Retinal pigment epithelial cell (primary cell): ENCODE measurements at regions not wholly inside any gene's neighbourhood (a gene's known extent, or its start where the extent isn't known, plus 50 kb on each side); places are given as distances from the start of the nearest gene placed in this dataset.

Experiments
- DNase-seq: peaks from one replicate; pipeline ENCODE4 v3.0.0-alpha.2; 2010; ENCODE audit warnings: low read depth
- H3K4me3 ChIP-seq: 2 replicates; pipeline ENCODE4 v1.5.1; 2011; ENCODE audit warnings: mild to moderate bottlenecking, low read length, control low read depth, moderate library complexity
- TF ChIP-seq, protein P1 (sequence below): conservative IDR thresholded peaks from 2 replicates; pipeline ENCODE4 v1.5.1; 2011; ENCODE audit warnings: low read depth, low read length, control low read depth, inconsistent platforms

- no peak for DNase-seq
- TF ChIP-seq, protein P1, sequence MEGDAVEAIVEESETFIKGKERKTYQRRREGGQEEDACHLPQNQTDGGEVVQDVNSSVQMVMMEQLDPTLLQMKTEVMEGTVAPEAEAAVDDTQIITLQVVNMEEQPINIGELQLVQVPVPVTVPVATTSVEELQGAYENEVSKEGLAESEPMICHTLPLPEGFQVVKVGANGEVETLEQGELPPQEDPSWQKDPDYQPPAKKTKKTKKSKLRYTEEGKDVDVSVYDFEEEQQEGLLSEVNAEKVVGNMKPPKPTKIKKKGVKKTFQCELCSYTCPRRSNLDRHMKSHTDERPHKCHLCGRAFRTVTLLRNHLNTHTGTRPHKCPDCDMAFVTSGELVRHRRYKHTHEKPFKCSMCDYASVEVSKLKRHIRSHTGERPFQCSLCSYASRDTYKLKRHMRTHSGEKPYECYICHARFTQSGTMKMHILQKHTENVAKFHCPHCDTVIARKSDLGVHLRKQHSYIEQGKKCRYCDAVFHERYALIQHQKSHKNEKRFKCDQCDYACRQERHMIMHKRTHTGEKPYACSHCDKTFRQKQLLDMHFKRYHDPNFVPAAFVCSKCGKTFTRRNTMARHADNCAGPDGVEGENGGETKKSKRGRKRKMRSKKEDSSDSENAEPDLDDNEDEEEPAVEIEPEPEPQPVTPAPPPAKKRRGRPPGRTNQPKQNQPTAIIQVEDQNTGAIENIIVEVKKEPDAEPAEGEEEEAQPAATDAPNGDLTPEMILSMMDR = no peak
- no peak overlapping the region for H3K4me3 ChIP-seq
Measured at GRCh38 chr11:82636615-82637014, 97.0 kb downstream of the FAM181B start.

DNA sequence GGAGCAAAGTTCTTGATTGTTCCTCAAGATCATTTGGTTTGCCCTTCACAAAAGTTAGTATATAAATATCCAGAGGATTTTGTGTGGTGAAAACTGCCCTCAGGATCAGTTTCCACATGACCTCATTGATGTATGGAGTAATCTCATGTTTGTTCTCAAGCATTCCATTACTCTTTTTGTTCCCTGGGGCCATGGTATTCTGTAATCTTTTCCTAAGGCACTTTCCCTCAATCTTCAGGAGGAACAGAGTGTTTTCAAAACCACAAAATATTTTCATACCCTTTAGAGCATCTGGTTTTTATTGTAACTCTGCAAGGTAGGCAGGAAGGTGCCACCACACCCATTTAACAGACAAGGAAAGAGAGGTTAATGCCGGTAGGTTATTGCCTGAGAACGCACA lies 99.6 kb downstream of the FAM181B start:
- TF ChIP-seq, protein P1 = no peak
- no peak overlapping the region for H3K4me3 ChIP-seq
- no peak for DNase-seq

DNA sequence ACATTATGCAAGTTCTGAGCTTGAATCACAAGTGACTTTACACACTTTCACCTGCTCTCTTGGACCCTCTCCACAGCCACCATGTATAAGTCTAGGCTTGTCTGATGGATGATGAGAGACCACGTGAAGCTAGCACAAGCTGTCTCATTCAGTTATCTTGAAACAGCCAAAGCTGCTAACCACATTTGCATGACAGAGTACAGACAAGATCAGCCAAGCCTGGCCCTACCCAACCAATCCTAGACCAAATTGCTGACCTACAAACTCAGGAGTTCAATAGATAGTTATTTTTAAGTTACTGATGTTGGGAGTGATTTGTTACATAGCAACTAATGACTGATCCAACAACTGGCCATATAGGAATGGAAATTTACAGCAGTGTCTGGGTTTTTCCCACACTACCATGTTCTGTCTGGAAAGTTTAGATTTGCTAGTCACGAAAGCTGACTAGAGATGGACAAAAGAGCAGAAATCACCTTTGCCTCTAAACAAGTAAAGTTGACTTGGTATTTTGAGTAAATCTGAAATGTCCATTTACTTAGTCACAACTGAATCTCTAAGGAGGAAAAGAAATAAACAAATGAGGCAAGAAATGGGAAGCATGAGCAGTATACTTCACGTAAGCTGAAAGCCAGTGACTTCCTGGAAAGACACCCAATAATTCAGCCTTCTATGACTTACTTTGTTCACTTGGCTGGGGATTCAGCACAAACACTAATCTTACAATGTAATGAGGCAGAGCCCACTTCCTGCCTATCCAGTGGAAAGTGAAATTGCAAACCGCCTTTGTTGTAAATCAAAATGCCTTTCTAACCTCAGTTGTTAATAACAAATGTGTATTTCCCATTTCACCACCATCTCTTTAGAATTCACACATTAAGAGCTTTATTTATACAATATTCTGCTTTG lies 101.7 kb downstream of the FAM181B start:
- no peak overlapping the region for H3K4me3 ChIP-seq
- no peak for DNase-seq
- TF ChIP-seq, protein P1 = no peak

DNA sequence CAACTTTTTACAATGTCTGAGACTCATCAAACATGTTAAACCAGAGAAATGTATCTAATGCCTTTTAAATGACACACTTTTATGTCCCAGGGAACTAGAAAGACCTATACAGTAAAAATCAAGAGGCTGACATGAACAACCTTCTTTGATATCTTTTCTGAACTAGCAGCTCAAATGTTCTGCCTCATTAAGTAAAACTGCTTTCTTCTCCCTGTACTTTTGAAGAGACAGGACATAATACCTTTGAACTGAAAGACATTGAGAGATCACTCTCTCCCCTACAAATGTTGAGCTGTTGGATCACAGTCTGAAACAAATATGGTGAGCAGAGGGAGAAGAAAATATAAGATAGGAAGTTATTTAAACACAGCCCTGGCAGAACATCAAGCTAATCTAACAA lies 123.0 kb downstream of the FAM181B start:
- no peak overlapping the region for H3K4me3 ChIP-seq
- TF ChIP-seq, protein P1 = no peak
- DNase-seq = no peak

GRCh38 chr11:82606738-82607137 lies 126.9 kb downstream of the FAM181B start:
- DNase-seq = no peak
- TF ChIP-seq, protein P1 = no peak
- H3K4me3 ChIP-seq = no peak overlapping the region

DNA sequence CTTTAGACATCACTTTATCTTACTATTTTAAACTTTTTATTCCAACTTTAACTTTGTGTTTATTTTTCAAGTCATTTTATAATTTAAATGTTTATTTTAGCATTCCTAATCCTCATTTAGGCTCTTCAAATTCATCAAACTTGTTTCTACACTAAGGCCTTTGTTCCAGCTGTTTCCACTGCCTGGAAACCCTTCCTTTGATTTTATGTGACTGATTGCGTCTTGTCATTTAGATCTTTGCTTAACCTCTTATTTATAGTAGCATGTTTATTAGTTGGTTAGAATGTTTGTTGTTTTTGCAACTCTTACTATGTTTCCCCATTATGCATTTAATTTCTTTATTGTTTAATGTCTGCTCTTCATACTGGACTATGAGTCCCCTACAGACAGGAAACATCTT lies 132.0 kb downstream of the FAM181B start:
- H3K4me3 ChIP-seq = no peak overlapping the region
- TF ChIP-seq, protein P1 = no peak
- no peak for DNase-seq

DNA sequence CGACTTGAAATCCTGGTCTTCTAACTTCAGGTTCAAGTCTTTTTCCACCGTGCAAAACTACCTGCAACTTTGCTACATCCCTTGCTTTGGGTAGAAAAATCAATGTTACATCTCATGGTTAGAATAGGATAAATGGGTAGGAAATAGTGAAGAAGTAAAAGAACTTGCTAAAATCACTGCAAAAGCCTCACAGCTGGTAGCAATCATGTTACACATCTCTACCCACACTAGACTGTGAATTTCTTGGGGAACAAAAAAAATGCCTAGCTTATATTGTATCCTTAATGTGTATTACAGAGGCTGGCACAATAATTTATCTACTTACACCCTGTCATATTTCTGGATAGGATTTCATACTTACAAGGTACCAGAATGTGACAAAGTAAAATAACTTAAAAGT lies 133.8 kb downstream of the FAM181B start:
- TF ChIP-seq, protein P1 = no peak
- no peak for DNase-seq
- H3K4me3 ChIP-seq = no peak overlapping the region
